SK-N-DZ (cell line): ENCODE measurements at regions not wholly inside any gene's neighbourhood (a gene's known extent, or its start where the extent isn't known, plus 50 kb on each side); places are given as distances from the start of the nearest gene placed in this dataset.
A peak's percentile ranks its signal among the peaks of the same experiment; 100 is the strongest.
"Not testable (repeated sequence)": the region's sequence is repeated elsewhere in the genome, so short reads cannot be mapped to it uniquely, and the experiment has no call there.

ENCODE experiments used
- DNase-seq: peaks from one replicate; pipeline ENCODE4 v3.0.0-alpha.2; 2015; ENCODE audit warnings: low spot score

DNA sequence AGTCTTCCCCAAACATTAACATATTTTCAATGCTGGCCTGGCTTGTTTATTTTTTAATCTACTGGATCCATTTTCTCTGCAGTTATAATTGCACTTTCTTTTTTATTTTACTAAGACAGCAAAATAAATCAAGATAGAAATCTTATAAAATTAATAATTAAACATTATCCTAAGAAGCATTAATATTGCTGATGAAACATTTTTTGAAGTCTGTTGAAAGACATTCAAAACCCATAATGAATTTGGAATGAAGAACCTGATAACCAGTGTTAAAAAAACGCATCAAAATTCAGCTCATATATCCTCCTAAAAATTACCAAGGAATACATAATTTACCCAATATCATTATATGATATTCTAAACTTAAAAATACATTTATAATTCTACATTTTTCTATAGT lies 675.7 kb upstream of the PRMT6 start:
- no peak for DNase-seq

GRCh38 chr1:106389160-106389559 lies 667.3 kb upstream of the PRMT6 start:
- not testable (repeated sequence) for DNase-seq

DNA sequence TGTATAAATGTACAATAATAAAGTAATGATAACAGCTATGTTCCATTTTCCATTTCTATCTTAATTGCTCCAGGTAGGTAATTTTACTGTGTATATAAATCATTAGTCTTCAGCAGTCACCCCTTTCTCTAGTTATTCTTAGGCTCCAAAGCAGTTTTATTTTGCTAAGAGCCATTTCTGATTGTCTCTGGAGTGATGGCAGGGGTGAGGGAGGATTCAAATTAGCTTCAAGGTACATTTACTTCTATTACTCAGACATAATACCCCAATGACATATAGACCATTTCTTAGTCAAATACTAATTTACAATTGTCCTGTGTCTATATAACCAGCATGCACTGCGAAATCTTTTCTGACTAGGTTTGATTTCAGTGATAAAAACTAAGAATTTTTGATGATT lies 663.4 kb upstream of the PRMT6 start:
- no peak for DNase-seq

GRCh38 chr1:106396020-106396419 lies 660.5 kb upstream of the PRMT6 start:
- DNase-seq: no peak

DNA sequence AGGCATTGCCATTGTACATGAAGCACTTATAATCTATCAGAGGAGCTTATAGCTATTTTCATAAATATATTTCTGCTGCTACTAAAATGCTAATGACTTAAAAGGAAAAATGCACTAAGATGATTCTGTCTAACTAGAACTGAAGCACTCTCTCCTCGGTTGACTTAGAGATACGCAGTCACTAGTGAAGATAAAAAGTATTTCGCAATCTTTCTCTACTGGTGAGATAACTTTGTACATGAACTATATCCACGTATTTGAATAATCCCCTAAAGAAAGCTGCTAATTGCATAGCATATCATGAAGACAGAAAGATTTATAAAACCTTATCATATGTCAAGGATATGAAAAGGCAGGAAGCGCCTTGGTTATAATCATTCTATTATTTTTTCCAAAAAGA lies 658.1 kb upstream of the PRMT6 start:
- DNase-seq: no peak

GRCh38 chr1:106406114-106406513 lies 650.4 kb upstream of the PRMT6 start:
- DNase-seq: peak; percentile 15

DNA sequence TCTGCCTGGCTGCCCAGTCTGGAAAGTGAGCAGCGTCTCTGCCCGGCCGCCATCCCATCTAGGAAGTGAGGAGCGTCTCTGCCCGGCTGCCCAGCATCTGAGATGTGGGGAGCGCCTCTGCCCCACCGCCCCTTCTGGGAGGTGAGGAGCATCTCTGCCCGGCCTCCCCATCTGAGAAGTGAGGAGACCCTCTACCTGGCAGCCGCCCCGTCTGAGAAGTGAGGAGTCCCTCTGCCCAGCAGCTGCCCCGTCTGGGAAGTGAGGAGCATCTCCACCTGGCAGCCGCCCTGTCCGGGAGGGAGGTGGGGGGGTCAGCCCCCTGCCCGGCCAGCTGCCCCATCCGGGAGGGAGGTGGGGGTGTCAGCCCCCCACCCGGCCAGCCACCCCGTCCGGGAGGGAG lies 644.2 kb upstream of the PRMT6 start:
- not testable (repeated sequence) for DNase-seq

DNA sequence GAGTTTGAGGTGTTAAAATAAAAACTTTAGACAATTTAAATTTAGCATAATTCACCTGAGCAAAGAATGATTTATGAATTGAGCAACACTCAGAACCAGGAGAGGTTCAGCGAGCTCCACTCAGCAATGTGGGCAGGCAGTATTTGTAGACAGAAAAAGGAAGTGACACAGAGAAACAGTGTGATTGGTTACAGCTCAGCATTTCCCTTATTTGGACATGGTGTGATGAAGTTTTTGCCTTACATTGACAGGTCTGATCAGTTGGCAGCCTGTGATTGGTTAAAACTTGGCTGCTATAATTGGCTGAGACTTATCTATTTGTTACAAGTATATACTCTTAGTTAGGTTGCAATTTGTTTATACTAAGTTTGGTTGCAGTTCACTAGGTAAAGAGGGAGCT lies 621.2 kb upstream of the PRMT6 start:
- no peak for DNase-seq

DNA sequence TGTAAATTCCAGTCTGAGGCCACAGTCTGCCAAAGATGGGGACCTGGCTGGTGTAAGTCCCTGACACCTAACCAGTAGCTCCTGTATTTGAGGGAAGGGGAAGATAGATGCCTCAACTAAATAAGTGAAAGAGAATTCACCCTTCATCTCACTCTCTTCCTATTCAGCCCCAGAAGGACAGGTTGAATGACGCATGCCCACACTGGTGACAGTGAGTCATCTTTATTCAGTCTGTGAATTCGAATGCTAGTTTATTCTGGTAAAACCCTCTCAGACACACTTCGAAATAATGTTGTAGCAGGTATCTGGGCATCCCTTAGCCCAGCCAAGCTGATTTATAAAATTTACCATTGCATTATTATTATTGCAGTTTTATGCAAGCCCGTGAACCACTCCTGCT lies 617.0 kb upstream of the PRMT6 start:
- no peak for DNase-seq

DNA sequence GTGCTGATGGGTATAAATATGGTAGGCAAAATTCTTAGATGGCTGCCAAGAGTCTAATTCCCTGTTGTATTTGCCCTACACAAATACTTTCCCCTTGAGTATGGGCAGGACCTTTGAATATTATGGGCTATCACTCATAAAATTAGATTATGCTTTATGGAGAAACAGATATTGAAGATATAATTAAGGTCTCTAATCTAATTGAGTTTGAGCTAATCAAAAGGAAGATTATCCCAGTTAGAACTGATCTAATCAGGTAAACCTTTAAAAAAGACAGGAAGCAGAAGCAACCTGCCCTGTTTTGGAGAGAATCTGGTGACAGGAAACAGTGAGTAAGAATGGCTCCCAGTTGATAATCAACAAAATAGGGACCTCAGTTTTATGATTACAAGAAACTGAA lies 609.0 kb upstream of the PRMT6 start:
- peak; percentile 92 for DNase-seq

- DNase-seq: no peak
These were observed 599.6 kb upstream of the PRMT6 start for GRCh38 chr1:106456832-106457231.

GRCh38 chr1:106457368-106457767 lies 599.1 kb upstream of the PRMT6 start:
- DNase-seq: no peak

- DNase-seq: no peak
These were observed 597.6 kb upstream of the PRMT6 start for GRCh38 chr1:106458866-106459265.

DNA sequence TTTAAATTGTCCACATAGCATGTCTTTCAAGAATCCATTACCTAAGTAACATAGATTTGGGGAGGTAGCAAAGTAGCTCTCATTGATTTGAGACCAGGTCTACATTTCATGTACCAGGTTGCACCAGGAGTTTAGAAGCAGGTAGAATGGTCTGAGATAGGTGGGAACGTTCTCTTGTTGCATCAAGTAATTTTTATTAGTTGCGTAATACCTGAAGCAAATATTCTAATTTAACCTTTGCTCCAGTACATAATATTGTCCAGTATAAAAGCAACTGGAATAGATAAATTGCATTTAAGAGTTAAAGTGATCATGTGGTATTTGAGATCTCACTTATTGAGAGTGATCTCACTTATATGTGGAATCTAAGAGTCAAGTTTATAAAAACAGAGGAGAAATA lies 597.1 kb upstream of the PRMT6 start:
- DNase-seq: no peak

DNA sequence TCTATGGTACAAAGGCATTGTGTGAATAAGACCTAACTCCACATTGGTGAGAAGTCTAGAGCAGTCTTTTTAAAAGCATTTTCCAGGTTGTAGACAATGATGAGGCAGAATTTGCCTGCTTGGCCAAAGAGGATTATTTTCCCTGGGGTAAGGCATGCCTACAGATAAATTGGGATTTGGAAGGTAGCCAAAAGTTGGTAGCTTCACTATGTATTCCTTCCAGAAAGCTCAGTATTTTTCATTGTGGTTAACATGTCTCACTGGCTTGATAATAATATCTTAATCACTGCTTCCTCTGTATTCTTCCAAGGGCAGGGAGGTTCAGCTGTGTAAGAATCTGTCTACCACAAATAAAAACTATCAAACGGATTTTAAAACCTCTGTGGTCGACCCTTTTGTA lies 590.8 kb upstream of the PRMT6 start:
- no peak for DNase-seq

GRCh38 chr1:106480629-106481028 lies 575.8 kb upstream of the PRMT6 start:
- DNase-seq: no peak

GRCh38 chr1:106492880-106493279 lies 563.6 kb upstream of the PRMT6 start:
- no peak for DNase-seq

DNA sequence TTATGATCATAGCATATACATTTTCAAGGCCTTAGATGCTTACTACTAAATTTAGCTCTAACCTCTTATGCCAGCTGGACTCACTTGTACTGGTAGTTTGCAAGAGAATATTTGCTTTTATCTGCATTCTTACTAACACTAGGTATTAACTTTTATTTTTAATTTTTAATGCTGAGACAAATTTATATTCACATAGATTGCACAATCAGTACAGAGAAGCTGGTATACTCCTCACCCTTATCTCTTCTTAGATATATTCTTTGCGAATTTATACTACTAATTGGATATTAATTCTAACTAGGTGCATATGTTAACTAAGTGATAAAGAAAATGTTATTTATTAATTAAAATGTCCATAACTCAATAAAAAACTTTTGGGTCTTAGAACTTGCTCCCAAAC lies 561.8 kb upstream of the PRMT6 start:
- no peak for DNase-seq

DNA sequence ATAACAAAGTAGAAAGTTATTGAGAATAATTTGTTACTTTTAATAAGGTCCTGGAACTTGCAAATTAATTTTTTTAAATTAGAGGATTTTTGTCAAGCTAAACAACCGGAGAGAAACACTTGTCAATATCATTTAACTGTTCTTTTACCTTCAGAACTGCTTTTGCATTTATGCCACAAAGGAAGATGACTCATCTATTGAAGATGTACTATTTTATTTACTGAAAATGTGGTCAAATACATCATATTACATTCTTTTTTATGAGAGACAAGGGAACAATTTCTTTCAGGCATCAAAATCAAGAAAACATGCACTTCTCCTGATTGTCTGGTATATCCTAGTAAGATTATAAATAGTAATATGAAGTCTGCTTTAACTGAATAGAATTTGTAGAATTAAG lies 558.2 kb upstream of the PRMT6 start:
- DNase-seq: no peak

GRCh38 chr1:106502659-106503058 lies 553.8 kb upstream of the PRMT6 start:
- DNase-seq: no peak

DNA sequence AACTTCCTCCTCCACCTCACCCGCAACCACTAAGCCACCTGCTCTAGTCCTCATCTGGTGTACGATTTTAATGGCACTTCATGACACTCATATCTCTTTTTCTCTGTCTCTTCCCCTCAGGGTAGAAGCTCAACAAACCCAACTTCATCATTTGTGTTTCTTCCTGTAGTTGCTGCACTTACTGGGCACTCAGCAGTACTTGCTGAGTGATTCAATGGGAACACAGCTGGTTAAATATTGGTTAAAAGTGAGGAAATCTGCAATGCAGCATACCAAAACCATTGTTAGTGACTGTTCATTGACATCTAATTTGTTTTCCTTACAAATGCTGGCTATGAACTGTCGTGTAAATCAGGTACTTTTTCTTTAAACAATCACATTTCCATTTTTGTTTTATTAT lies 541.1 kb upstream of the PRMT6 start:
- DNase-seq: no peak

DNA sequence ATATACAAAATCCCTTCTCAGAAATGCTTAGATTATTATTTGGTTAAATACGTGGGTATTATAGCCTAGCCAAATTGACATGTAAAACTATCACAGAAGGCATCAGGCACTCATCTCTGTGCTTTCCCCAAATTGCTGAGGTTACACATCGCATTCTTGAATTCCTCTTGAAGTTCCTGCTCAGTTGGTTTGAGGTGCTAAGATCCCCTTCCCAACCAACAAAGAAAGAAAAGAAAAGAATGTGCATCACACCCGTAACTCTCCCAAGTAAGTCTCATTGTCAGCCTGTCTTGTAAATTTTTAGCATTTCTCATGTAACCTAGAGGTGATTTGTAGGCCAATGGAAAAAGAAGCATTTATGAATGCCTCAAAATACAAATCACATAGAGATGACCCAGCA lies 539.2 kb upstream of the PRMT6 start:
- no peak for DNase-seq

- no peak for DNase-seq
These were observed 533.0 kb upstream of the PRMT6 start for GRCh38 chr1:106523497-106523896.

GRCh38 chr1:106524631-106525030 lies 531.8 kb upstream of the PRMT6 start:
- no peak for DNase-seq

GRCh38 chr1:106526650-106527049 lies 529.8 kb upstream of the PRMT6 start:
- DNase-seq: no peak
